Endothelial cell of umbilical vein (primary cell): ENCODE measurements at regions not wholly inside any gene's neighbourhood (a gene's known extent, or its start where the extent isn't known, plus 50 kb on each side); places are given as distances from the start of the nearest gene placed in this dataset.
"Not testable (repeated sequence)": the region's sequence is repeated elsewhere in the genome, so short reads cannot be mapped to it uniquely, and the experiment has no call there.

Experiments
- BruUV-seq: library from RNA; stranded (reverse); fragments of 400-500 nt; replicated peaks from 2 replicates; lab custom pipeline; 2021; lab: Mats Ljungman, UMichigan
- CTCF ChIA-PET: fragments of 300-600, 350-600 bp; sonication (Branson Sonifier 250); formaldehyde crosslinking; loops from one replicate; lab custom pipeline; 2021; ENCODE audit warnings: antibody characterized with exemption, inconsistent platforms; lab: Charles Lee
- POLR2A ChIA-PET: fragments of 300-600, 350-600 bp; sonication (Branson Sonifier 250); formaldehyde crosslinking; loops from one replicate; lab custom pipeline; 2021; ENCODE audit warnings: antibody characterized with exemption, inconsistent platforms; lab: Charles Lee
- DNase-seq: peaks from one replicate; pipeline ENCODE4 v3.0.0-alpha.2; 2011; ENCODE audit warnings: low read depth, low spot score
- FAIRE-seq: peaks from 2 replicates; lab custom pipeline; 2011; peaks lifted over from hg19 to GRCh38; lab: Jason Lieb, UNC
- H2AFZ ChIP-seq: 2 replicates; pipeline ENCODE4 v1.6.0; 2012; ENCODE audit warnings: low read depth, low read length, control low read depth, inconsistent platforms
- H3K27ac ChIP-seq: 2 replicates; pipeline ENCODE4 v1.5.1; 2011; ENCODE audit warnings: low read depth, mild to moderate bottlenecking, control low read depth, low read length, moderate library complexity; ENCODE audit not compliant: insufficient read depth
- H3K27me3 ChIP-seq, 2 experiments: 2 replicates each; pipeline versions ENCODE4 v1.6.0 to v1.6.1; 2011; ENCODE audit warnings: low read length in 2 of 2, mixed read lengths in 1 of 2; ENCODE audit not compliant: control insufficient read depth in 2 of 2, insufficient read depth in 2 of 2
- H3K36me3 ChIP-seq, 2 experiments: 2 replicates in 1 of 2; 3 replicates in 1 of 2; pipeline ENCODE4 v1.5.1; 2011; ENCODE audit warnings: low read length in 2 of 2, mild to moderate bottlenecking in 1 of 2, moderate library complexity in 1 of 2; ENCODE audit not compliant: control insufficient read depth in 2 of 2, insufficient read depth in 2 of 2; ENCODE audit errors: extremely low read depth in 1 of 2
- H3K4me1 ChIP-seq: 3 replicates; pipeline ENCODE4 v1.5.1; 2011; ENCODE audit warnings: mild to moderate bottlenecking, low read length; ENCODE audit not compliant: control insufficient read depth, insufficient read depth; ENCODE audit errors: extremely low read depth
- H3K4me2 ChIP-seq: 2 replicates; pipeline ENCODE4 v1.6.1; 2011; ENCODE audit warnings: low read length, control low read depth, mixed read lengths; ENCODE audit not compliant: insufficient read depth
- H3K4me3 ChIP-seq, 3 experiments: fragments of 200-600 bp in 1 of 3; sonication (generic), shearing (Covaris generic) in 1 of 3; replicated peaks in 1 of 3; 2 replicates each; pipeline ENCODE4 v1.5.1; 2011 to 2016; ENCODE audit warnings: control low read depth in 3 of 3, low read length in 3 of 3, mild to moderate bottlenecking in 2 of 3, inconsistent platforms in 1 of 3, low read depth in 1 of 3, moderate library complexity in 1 of 3; ENCODE audit not compliant: insufficient read depth in 1 of 3
- H3K79me2 ChIP-seq: 2 replicates; pipeline ENCODE4 v1.6.0; 2012; ENCODE audit warnings: low read length, inconsistent platforms; ENCODE audit not compliant: control insufficient read depth, insufficient read depth
- H3K9ac ChIP-seq: replicated peaks from 2 replicates; pipeline ENCODE3; 2011; ENCODE audit warnings: low read length, control low read depth; ENCODE audit not compliant: insufficient read depth; ENCODE audit errors: extremely low read depth
- H3K9me1 ChIP-seq: replicated peaks from 3 replicates; pipeline ENCODE4 v1.6.0; 2011; ENCODE audit warnings: mild to moderate bottlenecking, low read length; ENCODE audit not compliant: control insufficient read depth, insufficient read depth; ENCODE audit errors: extremely low read depth
- H3K9me3 ChIP-seq: replicated peaks from 2 replicates; pipeline ENCODE4 v1.5.1; 2012; ENCODE audit warnings: low read length, inconsistent platforms; ENCODE audit not compliant: control insufficient read depth, insufficient read depth
- H4K20me1 ChIP-seq: replicated peaks from 2 replicates; pipeline ENCODE3; 2011; ENCODE audit warnings: mild to moderate bottlenecking, low read length; ENCODE audit not compliant: control insufficient read depth, insufficient read depth; ENCODE audit errors: extremely low read depth
- EZH2 ChIP-seq: IDR thresholded peaks from 2 replicates; pipeline ENCODE4 v1.6.1; 2012; ENCODE audit warnings: borderline replicate concordance, low read depth, mild to moderate bottlenecking, moderate library complexity, low read length, inconsistent platforms; ENCODE audit not compliant: severe bottlenecking
- FOS ChIP-seq: IDR thresholded peaks from 2 replicates; pipeline ENCODE4 v1.6.1; 2011; ENCODE audit warnings: mild to moderate bottlenecking, low read length, moderate library complexity, borderline replicate concordance; ENCODE audit not compliant: insufficient read depth
- GATA2 ChIP-seq: IDR thresholded peaks from 2 replicates; pipeline ENCODE4 v1.7.0; 2011; ENCODE audit warnings: low read depth, mild to moderate bottlenecking, moderate library complexity, mixed read lengths, low read length; ENCODE audit not compliant: insufficient read length, insufficient read depth
- JUN ChIP-seq: IDR thresholded peaks from 2 replicates; pipeline ENCODE4 v1.6.1; 2011; ENCODE audit warnings: borderline replicate concordance, low read depth; ENCODE audit not compliant: insufficient read length, insufficient read depth
- MYC ChIP-seq: IDR thresholded peaks from one replicate; pipeline ENCODE4 v1.6.1; 2011; ENCODE audit warnings: mild to moderate bottlenecking, low read depth, low read length
- POLR2A ChIP-seq: IDR thresholded peaks from 2 replicates; pipeline ENCODE4 v1.6.1; 2012; ENCODE audit warnings: low read depth, mild to moderate bottlenecking, control low read depth, low read length
- POLR2AphosphoS5 ChIP-seq: IDR thresholded peaks from 2 replicates; pipeline ENCODE4 v1.6.1; 2012; ENCODE audit warnings: low read depth, mild to moderate bottlenecking, control low read depth, low read length, moderate library complexity; ENCODE audit not compliant: insufficient read depth
- dilution Hi-C: fragments of 300-500 bp; cut with MboI; formaldehyde crosslinking; loops from one replicate; pipeline ENCODE4 v1.15.0; 2019; ENCODE audit warnings: low sequenced_read_pairs; ENCODE audit not compliant: extremely low pct_ligation_motif_present
- intact Hi-C: fragments of 100-400 bp; cut with micrococcal nuclease; formaldehyde crosslinking; loops from one replicate; pipeline ENCODE4 v1.10.0; 2022
- TF ChIP-seq, protein P1 (sequence below): IDR thresholded peaks from 2 replicates; pipeline ENCODE4 v1.6.1; 2011; ENCODE audit not compliant: insufficient read depth, insufficient read length
- TF ChIP-seq, protein P2 (sequence below), 2 donors: IDR thresholded peaks; 1 replicate in 1 of 2; 2 replicates in 1 of 2; pipeline ENCODE4 v1.5.1; 2011; ENCODE audit warnings: low read length in 2 of 2, mild to moderate bottlenecking in 2 of 2, moderate library complexity in 2 of 2, control low read depth in 1 of 2, inconsistent platforms in 1 of 2, low read depth in 1 of 2; ENCODE audit not compliant: insufficient read depth in 1 of 2; ENCODE audit errors: extremely low read depth in 1 of 2

DNA sequence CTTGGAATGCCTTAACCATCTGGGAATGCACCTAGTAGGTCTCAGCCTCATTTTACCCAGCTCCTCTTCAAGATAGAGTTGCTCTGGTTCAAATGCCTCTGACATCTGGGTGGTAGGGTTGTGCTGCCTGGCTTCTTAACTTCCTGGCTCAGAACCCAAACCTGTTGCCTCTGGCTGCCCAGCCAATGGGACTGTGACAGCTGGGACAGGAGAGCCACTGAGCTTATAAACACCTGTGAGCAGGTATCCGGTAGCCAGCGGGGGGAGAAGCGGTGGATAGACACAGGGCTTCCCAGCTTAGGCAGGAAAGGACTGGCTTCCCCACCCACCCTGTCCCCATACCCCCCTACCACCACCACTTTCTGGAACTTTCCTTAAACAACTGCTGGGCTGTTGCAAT lies 115.8 kb upstream of the CARD11 start:
- no peak for TF ChIP-seq EZH2
- TF ChIP-seq POLR2A: no peak
- TF ChIP-seq, protein P1, sequence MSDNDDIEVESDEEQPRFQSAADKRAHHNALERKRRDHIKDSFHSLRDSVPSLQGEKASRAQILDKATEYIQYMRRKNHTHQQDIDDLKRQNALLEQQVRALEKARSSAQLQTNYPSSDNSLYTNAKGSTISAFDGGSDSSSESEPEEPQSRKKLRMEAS: no peak
- TF ChIP-seq, protein P2, sequence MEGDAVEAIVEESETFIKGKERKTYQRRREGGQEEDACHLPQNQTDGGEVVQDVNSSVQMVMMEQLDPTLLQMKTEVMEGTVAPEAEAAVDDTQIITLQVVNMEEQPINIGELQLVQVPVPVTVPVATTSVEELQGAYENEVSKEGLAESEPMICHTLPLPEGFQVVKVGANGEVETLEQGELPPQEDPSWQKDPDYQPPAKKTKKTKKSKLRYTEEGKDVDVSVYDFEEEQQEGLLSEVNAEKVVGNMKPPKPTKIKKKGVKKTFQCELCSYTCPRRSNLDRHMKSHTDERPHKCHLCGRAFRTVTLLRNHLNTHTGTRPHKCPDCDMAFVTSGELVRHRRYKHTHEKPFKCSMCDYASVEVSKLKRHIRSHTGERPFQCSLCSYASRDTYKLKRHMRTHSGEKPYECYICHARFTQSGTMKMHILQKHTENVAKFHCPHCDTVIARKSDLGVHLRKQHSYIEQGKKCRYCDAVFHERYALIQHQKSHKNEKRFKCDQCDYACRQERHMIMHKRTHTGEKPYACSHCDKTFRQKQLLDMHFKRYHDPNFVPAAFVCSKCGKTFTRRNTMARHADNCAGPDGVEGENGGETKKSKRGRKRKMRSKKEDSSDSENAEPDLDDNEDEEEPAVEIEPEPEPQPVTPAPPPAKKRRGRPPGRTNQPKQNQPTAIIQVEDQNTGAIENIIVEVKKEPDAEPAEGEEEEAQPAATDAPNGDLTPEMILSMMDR (IDR thresholded peaks at IDR 0.05; ENCODE audit: extremely low read depth in 1 of 2, insufficient read depth in 1 of 2, low read depth in 1 of 2, low read length in 2 of 2): no peak
- no peak for TF ChIP-seq MYC
- TF ChIP-seq POLR2AphosphoS5: no peak
- no peak for TF ChIP-seq GATA2
- no peak for TF ChIP-seq JUN
- TF ChIP-seq FOS: no peak
- Histone ChIP-seq H4K20me1 (no peaks in the 10 kb centered on the region), H3K4me1 (no peaks in the 10 kb centered on the region), H3K4me3 (no peak overlapping the region), H3K36me3 (no peaks in the 10 kb centered on the region), H3K9me3 (no peaks in the 10 kb centered on the region), H2AFZ (no peak overlapping the region), H3K4me2 (no peak overlapping the region), H3K27me3 (peaks cover 0 to 6% of the 10 kb centered on the region in 2 experiments), H3K9me1 (no peaks in the 10 kb centered on the region), H3K27ac (no peak overlapping the region), H3K79me2 (no peaks in the 10 kb centered on the region), H3K9ac (no peak overlapping the region)
- dilution Hi-C loops: no loop called here
- intact Hi-C loops: loop anchor here (5.0 kb wide), 2 partner anchors 43 to 487 kb away; no protein-coding TSS in a partner anchor
- no TSS peak for BruUV-seq
- FAIRE-seq (no peak), DNase-seq (no peak)
- ChIA-PET POLR2A (no interaction called here), CTCF (no interaction called here)

DNA sequence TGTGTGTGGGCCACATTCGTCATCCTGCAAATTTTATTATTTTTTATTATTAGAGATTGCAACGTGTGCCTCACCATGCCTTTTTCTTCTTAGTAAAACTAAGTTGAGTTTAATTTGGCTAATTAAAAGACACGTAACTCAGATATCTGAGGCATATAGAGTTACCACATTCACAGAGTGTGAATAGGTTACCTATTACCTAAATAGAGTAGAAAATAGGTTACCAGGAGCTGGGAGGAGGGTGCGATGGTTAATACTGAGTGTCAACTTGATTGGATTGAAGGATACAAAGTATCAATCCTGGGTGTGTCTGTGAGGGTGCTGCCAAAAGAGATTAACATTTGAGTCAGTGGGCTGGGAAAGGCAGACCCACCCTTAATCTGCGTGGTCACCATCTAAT lies 116.3 kb upstream of the CARD11 start:
- BruUV-seq, H3K4me1 ChIP-seq, H3K9ac ChIP-seq, H3K27me3 ChIP-seq, H4K20me1 ChIP-seq, CTCF ChIA-PET, H3K9me1 ChIP-seq, H3K36me3 ChIP-seq, H3K4me2 ChIP-seq, H3K9me3 ChIP-seq, H3K79me2 ChIP-seq, DNase-seq, H3K4me3 ChIP-seq, H3K27ac ChIP-seq, FAIRE-seq, dilution Hi-C loops, H2AFZ ChIP-seq: not testable (repeated sequence)
- POLR2A ChIA-PET: interaction anchor here (0.6 kb wide), 1 partner anchor 10 kb away, joined by 3 read pairs; no protein-coding TSS in a partner anchor
- intact Hi-C loops: loop anchor here (5.0 kb wide), 2 partner anchors 42 to 488 kb away; no protein-coding TSS in a partner anchor
